HG02571 (cell line): ENCODE measurements at regions not wholly inside any gene's neighbourhood (a gene's known extent, or its start where the extent isn't known, plus 50 kb on each side); places are given as distances from the start of the nearest gene placed in this dataset.
"Not testable (repeated sequence)": the region's sequence is repeated elsewhere in the genome, so short reads cannot be mapped to it uniquely, and the experiment has no call there.

Experiments
- ATAC-seq: cut with Tn5 transposase; IDR thresholded peaks from one replicate; pipeline ENCODE4 v1.9.1; 2021; ENCODE audit warnings: mild to moderate bottlenecking, moderate library complexity; ENCODE audit not compliant: unreplicated experiment

GRCh38 chr10:28985137-28985885, 303.6 kb upstream of the LYZL1 start:
- ATAC-seq: no peak

- ATAC-seq: no peak
Measured at GRCh38 chr10:28986117-28986792, 302.6 kb upstream of the LYZL1 start.

DNA sequence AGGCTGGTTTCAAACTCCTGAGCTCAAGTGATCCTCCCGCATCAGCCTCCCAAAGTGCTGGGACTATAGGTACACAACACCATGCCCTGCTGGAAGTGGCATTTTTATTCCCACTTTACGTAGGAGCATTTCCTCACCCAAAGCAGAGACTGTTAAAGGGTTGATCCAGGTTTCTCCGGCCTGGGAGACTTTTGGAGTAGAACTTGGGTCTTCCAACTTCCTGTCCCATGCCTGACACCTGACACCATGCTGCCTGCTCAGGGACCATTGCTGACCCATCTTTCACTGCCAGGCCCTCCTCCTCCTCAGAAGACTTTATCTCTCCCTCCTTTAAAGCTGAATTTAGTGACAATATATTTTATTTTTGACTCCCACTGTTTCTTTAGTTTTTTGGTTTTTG, 302.0 kb upstream of the LYZL1 start:
- no peak for ATAC-seq

DNA sequence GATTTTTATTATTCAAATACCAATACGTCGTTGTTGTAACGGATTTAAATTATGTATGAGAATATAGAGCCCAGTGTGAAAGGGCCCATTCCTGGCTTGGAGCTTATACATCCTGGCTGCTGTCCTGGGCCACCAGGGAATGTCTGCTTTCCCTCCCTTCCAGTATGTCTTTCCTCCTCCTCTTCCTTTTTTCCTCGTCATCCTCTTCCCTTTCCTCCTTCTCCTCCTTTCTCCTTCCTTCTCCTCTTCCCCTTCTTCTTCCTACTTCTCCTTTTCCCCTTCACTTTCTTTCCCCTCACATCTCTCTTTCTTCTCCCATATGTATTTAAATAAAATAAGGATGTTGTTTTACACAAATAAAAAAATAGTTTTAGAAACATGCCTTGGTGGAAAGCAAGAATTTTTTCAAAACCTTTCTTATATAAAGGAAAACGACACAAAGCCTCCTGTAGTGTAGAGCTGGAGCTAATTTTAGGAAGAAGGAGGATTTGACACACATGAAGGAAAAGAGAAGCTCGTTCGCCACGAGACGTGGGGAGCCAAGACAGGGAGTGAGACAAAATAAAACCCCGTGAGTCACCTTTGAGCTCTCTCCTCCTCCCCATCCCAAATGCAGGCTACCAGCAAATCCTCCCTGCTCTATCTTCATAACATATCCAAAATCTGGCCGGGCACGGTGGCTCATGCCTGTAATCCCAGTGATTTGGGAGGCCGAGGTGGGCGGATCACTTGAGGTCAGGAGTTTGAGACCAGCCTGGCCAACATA, 301.1 kb upstream of the LYZL1 start:
- no peak for ATAC-seq

GRCh38 chr10:28988980-28989379, 299.9 kb upstream of the LYZL1 start:
- ATAC-seq: no peak

DNA sequence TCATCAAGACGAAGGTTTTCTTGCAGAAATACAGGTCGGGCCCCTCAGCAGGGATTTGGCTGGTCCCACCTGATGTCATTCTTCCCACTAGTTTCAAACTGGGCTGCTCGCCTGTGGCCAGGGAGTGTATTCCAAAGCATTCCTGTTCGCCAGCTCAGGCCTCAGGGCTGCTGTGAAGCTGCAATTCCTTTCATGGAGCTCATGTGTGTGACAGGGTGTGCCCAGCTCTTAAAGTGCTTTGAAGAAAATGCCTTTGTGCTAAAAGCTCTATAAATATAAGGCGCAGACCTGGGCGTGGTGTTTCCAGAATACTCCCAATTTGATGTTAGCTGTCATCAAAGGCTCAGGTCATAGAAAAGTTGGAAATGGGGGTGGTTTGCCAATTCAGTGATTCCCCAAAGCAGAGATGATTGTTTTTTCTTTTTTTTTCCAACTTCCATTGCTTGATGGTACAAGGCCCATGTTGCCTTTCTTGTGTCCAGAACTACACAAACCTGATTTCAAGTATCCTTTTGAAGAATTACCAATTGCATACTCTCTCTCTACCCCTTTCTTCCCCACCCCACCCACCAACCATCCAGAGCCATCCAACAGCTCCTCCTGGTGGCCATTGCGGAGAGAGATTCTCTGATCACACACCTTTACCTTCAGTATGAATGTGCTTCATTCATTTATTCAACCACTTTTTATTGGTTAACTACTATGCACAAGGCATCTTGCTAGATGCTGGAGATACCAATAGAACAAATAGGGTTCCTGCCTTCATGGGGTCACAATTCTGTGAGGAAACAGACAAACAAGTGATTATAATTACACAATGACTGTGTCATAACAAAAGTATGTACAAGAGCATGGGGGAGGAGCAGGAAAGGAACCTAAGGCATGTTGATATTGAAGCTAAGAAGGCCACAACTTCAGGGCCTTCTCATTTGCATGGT, 297.3 kb upstream of the LYZL1 start:
- no peak for ATAC-seq

- ATAC-seq: no peak
Measured at GRCh38 chr10:28993056-28993455, 295.8 kb upstream of the LYZL1 start.

GRCh38 chr10:28993861-28994260, 295.0 kb upstream of the LYZL1 start:
- ATAC-seq: no peak

GRCh38 chr10:28994802-28995201, 294.1 kb upstream of the LYZL1 start:
- ATAC-seq: not testable (repeated sequence)

DNA sequence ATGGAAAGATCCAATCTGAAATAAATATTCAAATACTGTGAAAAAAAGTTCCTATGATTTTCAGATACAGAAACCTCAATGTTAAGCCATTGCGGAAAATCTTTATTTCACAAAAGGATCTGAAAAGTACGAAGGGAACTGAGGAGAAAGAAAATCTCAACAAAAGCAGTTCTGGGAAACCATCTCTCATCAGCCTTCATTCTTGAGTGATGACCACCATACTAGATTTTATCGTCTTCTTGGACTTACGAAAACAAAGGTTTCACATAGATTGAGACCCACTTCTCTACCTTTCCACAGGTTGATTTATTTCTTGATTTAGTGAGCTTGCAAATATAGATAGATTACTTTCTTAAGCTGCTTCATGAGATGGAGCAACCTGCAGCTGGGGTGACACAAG, 293.4 kb upstream of the LYZL1 start:
- no peak for ATAC-seq

- ATAC-seq: no peak
Measured at GRCh38 chr10:28996345-28996744, 292.5 kb upstream of the LYZL1 start.

GRCh38 chr10:28996947-28997551, 291.8 kb upstream of the LYZL1 start:
- ATAC-seq: no peak

GRCh38 chr10:28997734-28998133, 291.1 kb upstream of the LYZL1 start:
- ATAC-seq: no peak

DNA sequence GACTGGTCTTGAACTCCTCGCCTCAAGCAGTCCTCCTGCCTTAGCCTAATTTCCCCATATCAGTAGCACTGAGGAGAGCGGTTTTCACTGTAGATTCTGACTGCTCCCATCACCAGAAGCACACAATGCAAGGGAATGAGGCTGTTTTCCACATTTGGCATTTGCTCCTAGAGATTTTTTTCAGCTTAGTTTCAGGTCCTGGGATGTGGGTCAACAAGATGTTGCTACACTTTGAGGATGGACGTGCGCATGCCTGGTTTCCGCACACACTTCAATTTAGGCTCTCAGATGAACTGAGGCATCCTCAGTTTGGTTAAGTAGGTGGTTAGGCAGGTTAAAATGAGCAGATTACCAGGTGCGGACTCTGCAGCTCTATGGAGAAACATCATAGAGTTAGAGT, 287.1 kb upstream of the LYZL1 start:
- no peak for ATAC-seq

- ATAC-seq: not testable (repeated sequence)
Measured at GRCh38 chr10:29003014-29003413, 285.9 kb upstream of the LYZL1 start.

DNA sequence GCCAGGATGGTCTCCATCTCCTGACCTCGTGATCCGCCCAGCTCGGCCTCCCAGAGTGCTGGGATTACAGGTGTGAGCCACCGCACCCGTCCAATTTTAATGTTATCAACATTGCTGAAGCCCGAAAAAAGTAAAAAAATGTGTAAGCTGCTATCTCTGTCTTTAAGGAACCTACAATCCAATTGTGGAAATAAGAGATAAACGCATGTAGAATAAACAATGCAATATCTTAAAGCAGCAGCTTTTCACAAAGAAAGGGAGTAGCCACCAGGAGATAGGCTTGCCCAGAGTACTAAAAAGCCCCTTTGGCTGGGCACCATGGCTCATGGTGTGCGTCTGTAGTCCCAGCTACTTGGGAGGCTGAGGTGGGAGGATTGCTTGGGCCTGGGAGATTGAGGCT, 282.9 kb upstream of the LYZL1 start:
- no peak for ATAC-seq

GRCh38 chr10:29007370-29007747, 281.5 kb upstream of the LYZL1 start:
- ATAC-seq: no peak

- no peak for ATAC-seq
Measured at GRCh38 chr10:29007748-29008610, 280.9 kb upstream of the LYZL1 start.

GRCh38 chr10:29009464-29009863, 279.4 kb upstream of the LYZL1 start:
- no peak for ATAC-seq
